Ascending aorta (tissue), 2 donors: ENCODE measurements at regions not wholly inside any gene's neighbourhood (a gene's known extent, or its start where the extent isn't known, plus 50 kb on each side); places are given as distances from the start of the nearest gene placed in this dataset.
"Not testable (repeated sequence)": the region's sequence is repeated elsewhere in the genome, so short reads cannot be mapped to it uniquely, and the experiment has no call there.

Experiments used
- DNase-seq, 2 donors: peaks; one replicate each; pipeline ENCODE4 v3.0.0-alpha.2; 2019; ENCODE audit warnings: low spot score in 2 of 2
- H3K27ac ChIP-seq, 2 donors: fragments of 200-600 bp; sonication (generic); one replicate each; pipeline ENCODE4 v1.5.1; 2016 to 2017; ENCODE audit warnings: mild to moderate bottlenecking in 1 of 2
- H3K27me3 ChIP-seq: fragments of 200-600 bp; sonication (generic); one replicate; pipeline ENCODE4 v1.5.1; 2017
- H3K36me3 ChIP-seq, 2 donors: fragments of 200-600 bp; sonication (generic); one replicate each; pipeline ENCODE4 v1.5.1; 2016
- H3K4me1 ChIP-seq, 2 donors: fragments of 200-600 bp; sonication (generic); one replicate each; pipeline ENCODE4 v1.5.1; 2016 to 2017; ENCODE audit warnings: mild to moderate bottlenecking in 1 of 2
- H3K4me3 ChIP-seq, 2 donors: fragments of 200-600 bp; sonication (generic); one replicate each; pipeline ENCODE4 v1.5.1; 2016 to 2017; ENCODE audit warnings: mild to moderate bottlenecking in 1 of 2
- H3K9me3 ChIP-seq, 2 donors: fragments of 200-600 bp; sonication (generic); one replicate each; pipeline ENCODE4 v1.5.1; 2016
- intact Hi-C: fragments of 100-400 bp; cut with DNase I; formaldehyde crosslinking; loops from one replicate; pipeline ENCODE4 v1.15.1; 2023

DNA sequence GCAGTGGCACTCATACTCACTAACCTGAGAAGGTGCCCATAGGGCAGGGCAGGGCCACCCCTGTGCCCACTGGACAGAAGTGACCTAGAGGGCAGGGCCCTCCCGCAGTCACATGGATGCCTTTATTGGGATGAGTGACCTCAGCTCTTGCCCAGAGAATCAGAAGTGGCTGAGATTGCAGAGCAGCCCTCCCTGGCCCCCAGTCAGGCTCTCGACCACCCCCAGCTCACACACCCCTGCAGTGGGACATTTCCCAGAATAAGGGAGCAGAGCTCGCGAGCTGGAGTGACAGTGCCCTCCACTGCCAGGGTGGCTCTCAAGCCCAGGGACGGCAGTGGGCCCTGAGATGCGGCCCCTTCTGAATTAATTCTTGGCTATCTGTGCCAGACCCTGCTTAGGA, 84.7 kb downstream of the MALL start:
- H3K4me3 ChIP-seq, H3K9me3 ChIP-seq, H3K27me3 ChIP-seq, H3K36me3 ChIP-seq, H3K4me1 ChIP-seq, intact Hi-C loops, H3K27ac ChIP-seq, DNase-seq: not testable (repeated sequence)

DNA sequence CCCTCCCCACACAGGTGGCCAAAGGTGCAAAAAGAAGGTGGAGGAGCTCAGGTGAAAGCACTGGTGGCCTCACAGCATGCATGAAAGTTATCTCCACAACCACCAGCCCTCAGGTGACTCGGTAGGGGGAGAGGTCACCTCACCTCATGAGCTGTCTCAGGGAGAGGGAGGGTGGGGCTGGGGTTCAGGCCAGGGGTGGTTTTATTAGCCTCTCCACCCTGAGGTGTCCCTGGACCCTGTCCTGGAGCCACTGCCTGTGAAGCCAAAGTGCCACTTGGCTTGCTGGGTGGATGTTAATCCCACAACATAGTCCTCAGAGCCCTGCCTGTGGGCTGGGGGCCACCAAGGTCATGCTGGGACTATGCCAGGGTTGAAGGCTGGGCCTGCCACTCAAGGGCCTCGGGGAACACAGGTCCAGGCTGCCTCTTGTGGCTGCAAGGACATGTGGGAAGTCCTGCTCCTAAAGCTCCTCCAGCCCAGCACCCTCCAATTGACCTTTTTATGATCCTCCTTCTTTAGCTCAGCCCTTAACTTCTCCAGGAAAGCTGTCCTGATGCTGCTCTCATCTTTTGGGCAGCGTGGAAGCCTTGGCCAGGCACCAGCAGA, 83.8 kb downstream of the MALL start:
- H3K9me3 ChIP-seq, H3K4me3 ChIP-seq: not testable (repeated sequence)

More for the DNA sequence above, 83.8 kb downstream of the MALL start:
- intact Hi-C loops, H3K4me1 ChIP-seq, DNase-seq, H3K27ac ChIP-seq, H3K27me3 ChIP-seq, H3K36me3 ChIP-seq: not testable (repeated sequence)
